GM18907 (cell line): ENCODE measurements at regions not wholly inside any gene's neighbourhood (a gene's known extent, or its start where the extent isn't known, plus 50 kb on each side); places are given as distances from the start of the nearest gene placed in this dataset.
A peak's percentile ranks its signal among the peaks of the same experiment; 100 is the strongest.

Experiments
- ATAC-seq: cut with Tn5 transposase; IDR thresholded peaks from one replicate; pipeline ENCODE4 v1.9.1; 2021; ENCODE audit warnings: mild to moderate bottlenecking, moderate library complexity; ENCODE audit not compliant: unreplicated experiment

- ATAC-seq, result no peak
These were observed 1517.5 kb upstream of the ZEB2 start for GRCh38 chr2:146037334-146037870.

DNA sequence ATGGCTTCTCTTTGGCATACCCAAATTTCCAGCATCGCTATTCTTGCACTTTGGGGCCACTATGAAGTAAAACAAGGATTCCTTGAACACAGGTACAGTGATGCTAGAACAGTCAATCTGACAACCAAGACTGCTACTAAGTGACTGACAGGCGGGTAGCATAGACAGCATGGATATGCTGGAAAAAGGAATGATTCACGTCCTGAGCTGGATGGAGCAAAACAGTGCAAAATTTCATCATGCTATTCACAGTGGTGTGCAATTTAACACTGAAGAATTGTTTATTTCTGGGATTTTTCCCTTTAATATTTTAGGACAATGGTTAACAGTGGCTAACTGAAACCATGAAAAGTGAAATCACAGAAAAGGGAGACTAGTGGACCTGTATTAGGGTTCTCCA lies 1511.2 kb upstream of the ZEB2 start:
- ATAC-seq, result no peak

GRCh38 chr2:146027156-146027555 lies 1507.2 kb upstream of the ZEB2 start:
- no peak for ATAC-seq

- ATAC-seq, result no peak
These were observed 1505.6 kb upstream of the ZEB2 start for GRCh38 chr2:146025519-146025918.

GRCh38 chr2:146024212-146024743 lies 1504.4 kb upstream of the ZEB2 start:
- no peak for ATAC-seq

GRCh38 chr2:146004462-146004861 lies 1484.5 kb upstream of the ZEB2 start:
- no peak for ATAC-seq

GRCh38 chr2:146003337-146003736 lies 1483.4 kb upstream of the ZEB2 start:
- no peak for ATAC-seq

- ATAC-seq, result no peak
These were observed 1475.0 kb upstream of the ZEB2 start for GRCh38 chr2:145994910-145995309.

DNA sequence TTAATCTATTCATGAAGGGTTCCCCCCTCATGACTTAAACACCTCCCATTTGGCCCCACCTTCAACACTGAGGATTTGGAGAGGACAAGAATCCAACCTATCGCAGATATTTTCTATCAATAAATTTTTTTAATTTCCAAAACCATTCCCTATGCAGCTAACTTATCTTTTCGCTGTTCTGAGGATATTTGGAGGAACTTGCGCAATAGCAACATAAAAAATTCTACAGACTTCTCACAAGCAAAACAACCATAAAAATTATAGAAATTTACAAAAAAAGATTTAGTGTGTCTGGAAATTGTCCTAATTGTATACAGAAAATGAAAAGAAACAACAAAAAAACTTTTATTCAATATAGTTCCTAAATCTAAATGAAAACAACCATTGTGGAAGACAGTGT lies 1472.7 kb upstream of the ZEB2 start:
- ATAC-seq, result no peak

- ATAC-seq, result no peak
These were observed 1467.9 kb upstream of the ZEB2 start for GRCh38 chr2:145987793-145988192.

DNA sequence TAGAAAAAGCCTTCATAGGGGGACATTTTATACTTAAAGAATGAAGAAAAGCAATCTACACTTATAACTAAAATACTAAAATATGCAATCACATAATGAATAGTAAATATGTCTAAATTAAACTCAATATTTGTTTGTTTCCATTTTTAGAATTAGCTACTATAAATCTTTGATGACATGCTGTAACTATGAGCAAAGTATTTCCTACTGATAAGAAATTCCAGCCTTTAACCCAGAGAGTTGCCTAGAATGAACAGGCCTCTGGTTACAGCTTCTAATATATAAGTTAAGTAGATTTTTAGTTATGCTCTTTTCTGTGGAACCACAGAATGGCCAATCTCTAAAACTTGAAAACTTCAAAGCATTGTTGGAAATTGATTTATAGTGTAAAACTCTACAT lies 1465.6 kb upstream of the ZEB2 start:
- ATAC-seq, result no peak

- no peak for ATAC-seq
These were observed 1464.7 kb upstream of the ZEB2 start for GRCh38 chr2:145984580-145984979.

DNA sequence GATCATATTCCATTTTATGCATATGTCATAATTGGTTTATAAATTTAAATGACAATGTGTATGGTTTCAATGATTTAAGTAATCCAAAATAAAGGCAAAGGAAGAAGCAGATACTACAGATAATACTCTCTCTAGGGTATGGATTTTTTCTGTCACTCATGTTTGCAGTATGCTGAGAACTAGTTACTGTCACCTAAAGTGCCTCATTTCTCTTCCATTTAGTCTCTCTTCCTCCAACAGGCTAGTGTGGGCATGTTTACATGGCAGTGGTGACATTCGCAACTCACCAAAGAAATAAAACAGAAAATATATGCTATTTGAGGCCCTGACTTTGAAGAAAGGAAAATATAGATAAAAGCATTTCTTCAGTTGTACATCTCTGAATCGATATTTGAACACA lies 1460.4 kb upstream of the ZEB2 start:
- no peak for ATAC-seq

DNA sequence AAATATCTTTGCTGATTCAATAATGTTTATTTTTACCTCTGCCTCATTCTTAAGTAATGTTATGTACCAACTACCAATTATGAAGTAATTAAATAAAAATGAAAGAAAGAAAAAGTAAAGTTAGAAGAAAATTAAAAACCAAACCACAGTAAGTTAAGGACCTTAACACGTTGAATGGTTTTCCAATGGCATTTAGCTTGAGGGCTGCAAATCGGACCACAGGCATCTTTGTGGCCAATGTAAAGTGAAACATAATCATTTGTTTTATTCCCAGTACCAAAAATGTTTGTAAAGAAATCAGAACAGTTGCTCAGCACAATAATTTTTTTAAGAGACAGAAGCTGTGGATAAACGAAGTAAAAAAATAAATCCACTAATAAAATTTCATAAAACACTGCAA lies 1455.5 kb upstream of the ZEB2 start:
- no peak for ATAC-seq

DNA sequence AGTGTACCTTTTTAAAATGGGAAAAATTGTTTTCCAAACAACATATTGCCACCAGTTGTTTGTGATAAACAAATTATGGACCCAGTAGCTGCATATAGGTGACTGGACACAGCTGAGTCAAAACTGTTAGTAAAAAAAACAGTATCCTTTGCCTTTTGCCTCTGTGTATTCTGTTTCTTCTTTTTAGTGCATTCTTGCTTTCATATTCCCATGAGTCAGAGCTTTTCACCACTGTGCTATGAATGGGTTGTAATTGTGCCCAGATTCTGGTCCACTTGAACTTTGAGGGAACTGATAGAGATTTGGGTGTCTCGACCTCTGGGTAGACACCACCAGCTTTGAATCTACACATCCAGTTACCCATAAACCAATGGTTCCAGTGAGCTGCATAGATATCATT lies 1441.9 kb upstream of the ZEB2 start:
- no peak for ATAC-seq

GRCh38 chr2:145960479-145961163 lies 1440.7 kb upstream of the ZEB2 start:
- no peak for ATAC-seq

GRCh38 chr2:145958611-145959010 lies 1438.7 kb upstream of the ZEB2 start:
- no peak for ATAC-seq

GRCh38 chr2:145957929-145958328 lies 1438.0 kb upstream of the ZEB2 start:
- ATAC-seq, result peak; percentile 71

DNA sequence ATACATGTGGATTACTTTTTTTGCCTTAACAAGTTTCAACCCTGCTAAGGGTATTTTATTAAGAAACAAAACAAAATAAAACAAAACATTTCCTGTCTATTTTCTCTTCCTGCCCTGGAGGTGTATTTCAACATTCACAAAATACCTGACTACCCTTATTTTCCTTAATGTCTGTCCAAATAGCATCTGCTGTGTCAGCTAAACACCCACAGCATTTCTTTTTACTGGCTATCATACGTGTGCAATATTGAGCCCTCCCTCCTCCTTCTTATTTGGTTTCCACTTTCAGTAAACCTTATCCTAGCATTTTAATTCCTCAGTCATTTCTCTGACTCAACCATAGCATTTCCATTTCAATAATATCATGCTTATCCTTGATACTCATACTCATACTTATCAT lies 1420.0 kb upstream of the ZEB2 start:
- ATAC-seq, result no peak

DNA sequence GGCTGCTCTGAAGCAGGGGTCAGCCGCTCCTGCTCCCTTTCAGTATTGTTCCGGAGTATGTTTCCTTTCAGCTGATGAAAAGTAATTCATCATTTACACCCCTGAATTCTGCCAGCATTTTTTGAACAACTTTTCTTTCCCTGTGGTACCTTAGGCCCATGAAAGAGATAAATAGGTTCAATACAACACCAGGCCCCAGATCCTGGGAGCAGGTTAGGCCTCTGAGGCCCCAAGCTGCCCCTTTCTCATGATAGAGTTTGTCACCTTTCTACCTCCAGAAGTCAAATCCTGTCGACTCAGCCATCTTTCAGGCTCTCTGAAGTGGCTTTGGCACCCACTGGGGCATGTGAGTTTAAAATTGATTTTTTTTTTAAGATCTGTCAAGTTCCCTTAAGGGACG lies 1415.1 kb upstream of the ZEB2 start:
- ATAC-seq, result no peak

DNA sequence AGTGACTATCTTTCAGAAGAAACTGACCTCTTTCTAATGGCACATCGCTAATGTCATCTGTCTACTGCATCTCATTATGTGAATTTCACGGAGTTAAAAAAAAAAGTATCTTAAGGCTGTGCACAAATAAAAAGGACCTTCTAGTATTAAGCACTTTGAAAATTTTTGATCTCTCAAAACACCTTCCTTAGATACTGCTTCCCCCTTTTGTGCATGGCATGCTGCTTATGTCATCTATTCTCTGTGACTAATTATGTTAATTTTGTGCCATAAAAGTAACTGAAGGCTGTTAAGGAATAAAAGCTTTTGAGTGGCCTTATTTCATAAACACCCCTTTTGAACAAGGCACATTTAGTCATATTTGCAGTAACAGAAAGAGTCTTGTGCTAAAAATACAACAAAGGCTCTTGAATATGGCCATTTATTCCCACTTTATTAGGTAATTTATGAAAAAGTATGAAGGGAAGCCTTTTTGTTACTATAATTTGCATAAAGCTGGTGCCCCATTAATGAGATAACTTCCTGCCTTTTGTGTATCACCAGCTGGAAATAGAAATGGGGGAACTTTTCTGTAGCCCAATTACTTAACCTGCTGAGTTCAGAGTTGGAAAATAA lies 1412.0 kb upstream of the ZEB2 start:
- no peak for ATAC-seq

DNA sequence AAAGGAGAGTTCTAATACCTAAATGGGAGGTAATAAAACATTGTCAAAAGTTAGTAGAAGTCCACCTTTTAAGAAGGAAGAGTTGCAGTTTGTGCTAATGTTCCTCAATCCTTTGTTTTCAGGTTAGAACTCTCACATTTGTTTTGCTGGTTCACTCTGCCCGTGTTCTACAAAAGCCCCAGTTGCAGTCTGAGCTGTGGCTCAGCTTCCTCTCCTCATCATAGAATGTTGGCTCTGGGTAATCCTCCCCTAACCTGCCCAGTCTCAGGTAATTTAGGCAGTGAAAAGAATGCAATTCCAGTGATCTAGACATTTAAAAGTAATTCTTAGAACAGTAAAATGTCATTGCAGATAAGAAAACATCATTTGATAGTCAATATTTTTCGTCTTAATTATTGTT lies 1410.4 kb upstream of the ZEB2 start:
- ATAC-seq, result no peak
